H1 (cell line): ENCODE measurements at regions not wholly inside any gene's neighbourhood (a gene's known extent, or its start where the extent isn't known, plus 50 kb on each side); places are given as distances from the start of the nearest gene placed in this dataset.

Source experiments
- HDAC2 ChIP-seq, 2 experiments: fragments of 300-600 bp in 1 of 2; sonication (generic) in 1 of 2; IDR thresholded peaks; 2 replicates each; pipeline ENCODE4 v1.6.1; 2011 to 2012; ENCODE audit warnings: low read depth in 2 of 2, low read length in 2 of 2, mild to moderate bottlenecking in 2 of 2, moderate library complexity in 2 of 2, borderline replicate concordance in 1 of 2, inconsistent platforms in 1 of 2
- NANOG ChIP-seq: IDR thresholded peaks from 2 replicates; pipeline ENCODE4 v1.6.1; 2011; ENCODE audit warnings: low read length, low read depth, mild to moderate bottlenecking, inconsistent platforms; ENCODE audit not compliant: insufficient read depth, poor library complexity, severe bottlenecking
- NRF1 ChIP-seq: IDR thresholded peaks from 2 replicates; pipeline ENCODE4 v1.6.1; 2011; ENCODE audit warnings: mild to moderate bottlenecking, low read depth, low read length, improper control_type of control experiment
- SRF ChIP-seq: IDR thresholded peaks from 2 replicates; pipeline ENCODE4 v1.6.1; 2011; ENCODE audit warnings: mild to moderate bottlenecking, low read depth, low read length, moderate library complexity
- TF ChIP-seq, protein P1 (sequence below): IDR thresholded peaks from 2 replicates; pipeline ENCODE4 v1.6.1; 2012; ENCODE audit warnings: low read length, inconsistent platforms
- TF ChIP-seq, protein P2 (sequence below): IDR thresholded peaks from 2 replicates; pipeline ENCODE4 v1.6.1; 2011; ENCODE audit warnings: low read depth, mild to moderate bottlenecking, low read length; ENCODE audit not compliant: insufficient read depth

DNA sequence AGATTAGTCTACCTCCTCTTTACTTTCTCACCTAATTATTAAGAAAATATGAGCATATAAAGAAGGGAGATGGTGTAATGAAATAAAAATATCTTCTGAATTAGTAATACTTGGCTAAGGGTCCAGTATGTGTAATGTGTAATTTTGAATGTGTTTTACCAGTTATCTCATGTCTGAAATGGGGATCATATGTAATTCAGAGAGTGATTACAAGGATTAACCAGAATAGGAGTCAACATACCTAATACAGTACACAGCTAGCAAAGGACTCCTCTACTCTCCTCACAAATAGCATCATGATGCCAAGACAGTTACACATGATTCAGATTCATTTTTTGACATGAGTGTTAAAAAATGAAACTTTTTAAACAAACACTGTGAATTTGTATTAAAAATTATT lies 570.4 kb downstream of the SI start (continued):
- TF ChIP-seq HDAC2 (IDR thresholded peaks at IDR 0.05; ENCODE audit: borderline replicate concordance in 1 of 2, low read depth in 2 of 2, low read length in 2 of 2) (no peak), NANOG (no peak), SRF (no peak), NRF1 (no peak)
- TF ChIP-seq, protein P1, sequence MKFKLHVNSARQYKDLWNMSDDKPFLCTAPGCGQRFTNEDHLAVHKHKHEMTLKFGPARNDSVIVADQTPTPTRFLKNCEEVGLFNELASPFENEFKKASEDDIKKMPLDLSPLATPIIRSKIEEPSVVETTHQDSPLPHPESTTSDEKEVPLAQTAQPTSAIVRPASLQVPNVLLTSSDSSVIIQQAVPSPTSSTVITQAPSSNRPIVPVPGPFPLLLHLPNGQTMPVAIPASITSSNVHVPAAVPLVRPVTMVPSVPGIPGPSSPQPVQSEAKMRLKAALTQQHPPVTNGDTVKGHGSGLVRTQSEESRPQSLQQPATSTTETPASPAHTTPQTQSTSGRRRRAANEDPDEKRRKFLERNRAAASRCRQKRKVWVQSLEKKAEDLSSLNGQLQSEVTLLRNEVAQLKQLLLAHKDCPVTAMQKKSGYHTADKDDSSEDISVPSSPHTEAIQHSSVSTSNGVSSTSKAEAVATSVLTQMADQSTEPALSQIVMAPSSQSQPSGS: no peak
- TF ChIP-seq, protein P2, sequence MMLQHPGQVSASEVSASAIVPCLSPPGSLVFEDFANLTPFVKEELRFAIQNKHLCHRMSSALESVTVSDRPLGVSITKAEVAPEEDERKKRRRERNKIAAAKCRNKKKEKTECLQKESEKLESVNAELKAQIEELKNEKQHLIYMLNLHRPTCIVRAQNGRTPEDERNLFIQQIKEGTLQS: no peak
